ENCODE measurements at regions not wholly inside any gene's neighbourhood (a gene's known extent, or its start where the extent isn't known, plus 50 kb on each side); places are given as distances from the start of the nearest gene placed in this dataset.
"Not testable (repeated sequence)": the region's sequence is repeated elsewhere in the genome, so short reads cannot be mapped to it uniquely, and the experiment has no call there.

- not testable (repeated sequence) for TF ChIP-seq CTCF (IDR thresholded peaks at IDR 0.05); EZH2 (IDR thresholded peaks at IDR 0.05; ENCODE audit: borderline replicate concordance, insufficient read depth, low read depth, low read length, poor library complexity, severe bottlenecking)
Measured at GRCh38 chr12:4187315-4187714, 86.2 kb upstream of the CCND2 start.
